DMS53 treated with DMSO at 0.1 percent for 48 hours (cell line): ENCODE measurements at regions not wholly inside any gene's neighbourhood (a gene's known extent, or its start where the extent isn't known, plus 50 kb on each side); places are given as distances from the start of the nearest gene placed in this dataset.

ENCODE experiments used
- DNase-seq: peaks from one replicate; lab custom pipeline; 2025; ENCODE audit not compliant: unreplicated experiment; lab: John Stamatoyannopoulos, UW

DNA sequence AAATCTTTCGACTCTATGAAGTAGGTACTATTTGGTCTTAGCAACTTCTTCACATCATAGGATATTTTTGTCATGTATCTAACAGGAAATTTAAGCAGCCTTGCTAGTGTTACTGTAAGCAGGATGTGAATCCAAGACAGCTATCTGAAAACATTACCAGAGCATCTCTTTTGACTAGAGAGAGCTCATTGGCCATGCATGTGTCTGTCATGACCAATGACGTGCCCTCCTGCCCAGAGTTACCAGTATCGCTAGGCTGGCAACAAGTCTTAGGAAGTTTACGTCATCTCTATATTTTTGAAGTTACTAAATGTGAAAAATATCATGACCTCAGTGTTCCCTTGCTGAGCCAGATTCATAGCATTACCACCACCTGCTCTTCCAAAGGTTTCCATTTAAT is 130.9 kb upstream of the TP63 start:
- DNase-seq, result no peak

DNA sequence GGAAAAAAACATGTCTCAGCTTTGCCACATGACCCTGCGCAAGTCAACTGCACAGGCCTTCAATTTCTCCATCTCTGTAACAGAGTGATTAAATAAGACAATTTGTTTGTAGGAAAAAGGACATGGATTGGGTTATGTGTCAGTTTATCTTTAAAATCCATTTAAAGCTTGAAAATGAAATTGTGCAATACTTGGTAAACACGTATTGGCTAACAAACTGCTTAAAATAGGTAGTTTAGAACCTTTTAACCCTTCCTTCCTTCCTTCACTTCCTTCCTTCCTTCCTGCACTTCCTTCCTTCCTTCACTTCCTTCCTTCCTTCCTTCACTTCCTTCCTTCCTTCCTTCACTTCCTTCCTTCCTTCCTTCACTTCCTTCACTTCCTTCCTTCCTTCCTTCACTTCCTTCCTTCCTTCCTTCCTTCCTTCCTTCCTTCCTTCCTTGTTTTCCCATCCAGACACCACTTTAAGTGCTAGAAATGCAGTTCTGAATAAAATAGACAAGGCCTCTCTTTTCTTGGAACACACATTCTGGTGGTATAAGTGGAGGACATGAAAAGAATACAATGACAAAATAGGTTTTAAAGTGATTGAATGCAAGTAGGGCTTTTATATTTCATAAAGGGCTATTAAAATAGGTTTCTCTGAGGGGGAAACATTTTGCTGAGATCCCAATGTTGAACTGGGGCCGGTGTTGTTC is 130.2 kb upstream of the TP63 start:
- DNase-seq, result no peak

DNA sequence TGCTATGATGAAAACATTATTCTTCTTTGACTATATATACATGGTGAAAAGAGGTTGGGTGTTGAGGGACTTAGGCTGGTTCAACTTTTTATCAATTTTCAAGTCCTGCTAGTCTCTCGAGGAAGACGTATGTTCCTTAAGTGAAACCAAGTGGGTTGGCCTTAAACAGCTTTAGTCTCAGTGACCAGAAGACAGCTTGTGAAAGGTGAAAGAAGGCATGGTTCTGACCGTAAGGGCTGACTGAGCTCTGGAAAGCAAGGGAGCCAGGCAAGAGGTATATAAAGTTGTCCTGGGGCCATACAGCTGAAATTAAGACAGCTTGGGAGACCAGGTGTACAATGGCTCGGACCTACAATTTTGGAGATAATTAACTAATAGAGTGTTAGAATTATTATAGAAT is 128.9 kb upstream of the TP63 start:
- no peak for DNase-seq

DNA sequence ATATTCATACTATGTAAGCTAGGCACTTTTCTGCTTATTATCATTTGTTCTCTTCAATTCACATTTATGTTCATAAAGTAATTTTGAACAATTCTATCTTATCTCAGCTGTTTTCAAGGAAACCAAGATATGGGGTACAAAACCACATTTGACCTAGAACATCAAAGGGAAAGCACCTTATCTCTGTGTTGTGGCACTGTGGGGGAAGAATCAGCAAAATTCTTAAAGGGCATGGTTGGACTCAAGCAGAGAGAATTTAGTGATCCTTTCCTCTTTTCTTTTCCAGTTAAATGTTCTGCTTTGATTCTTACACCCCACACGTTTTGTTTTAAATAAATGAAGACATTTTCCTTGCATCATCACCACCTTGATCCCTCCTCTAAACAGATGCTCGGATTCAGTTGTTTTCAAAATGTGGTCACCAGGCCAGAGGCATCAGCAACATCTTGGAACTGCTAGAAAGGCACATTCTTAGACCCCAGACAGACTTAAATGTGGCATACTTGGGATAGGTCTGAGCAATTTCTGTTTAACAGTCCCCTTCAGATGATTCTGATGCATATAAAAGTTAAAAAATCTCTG is 128.4 kb upstream of the TP63 start:
- DNase-seq, result no peak

DNA sequence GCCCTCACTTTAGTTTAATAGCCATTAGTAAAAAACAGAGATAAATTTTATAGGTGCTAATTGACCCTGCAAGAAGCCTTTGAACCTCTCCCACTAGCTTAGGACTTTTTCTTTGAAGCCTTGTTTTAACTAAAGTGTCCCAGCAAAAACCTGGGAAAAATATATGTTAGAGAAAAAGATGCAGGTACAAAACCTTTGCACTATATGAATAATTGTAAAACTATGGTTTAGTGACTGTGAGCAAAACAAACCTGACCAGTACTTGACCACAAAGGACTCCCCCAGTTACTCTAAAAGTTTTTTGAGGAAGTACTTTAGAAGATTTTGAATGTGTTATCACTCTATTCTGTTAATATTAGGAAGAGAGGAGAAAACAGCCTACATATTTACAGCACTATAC is 123.3 kb upstream of the TP63 start:
- DNase-seq, result no peak

DNA sequence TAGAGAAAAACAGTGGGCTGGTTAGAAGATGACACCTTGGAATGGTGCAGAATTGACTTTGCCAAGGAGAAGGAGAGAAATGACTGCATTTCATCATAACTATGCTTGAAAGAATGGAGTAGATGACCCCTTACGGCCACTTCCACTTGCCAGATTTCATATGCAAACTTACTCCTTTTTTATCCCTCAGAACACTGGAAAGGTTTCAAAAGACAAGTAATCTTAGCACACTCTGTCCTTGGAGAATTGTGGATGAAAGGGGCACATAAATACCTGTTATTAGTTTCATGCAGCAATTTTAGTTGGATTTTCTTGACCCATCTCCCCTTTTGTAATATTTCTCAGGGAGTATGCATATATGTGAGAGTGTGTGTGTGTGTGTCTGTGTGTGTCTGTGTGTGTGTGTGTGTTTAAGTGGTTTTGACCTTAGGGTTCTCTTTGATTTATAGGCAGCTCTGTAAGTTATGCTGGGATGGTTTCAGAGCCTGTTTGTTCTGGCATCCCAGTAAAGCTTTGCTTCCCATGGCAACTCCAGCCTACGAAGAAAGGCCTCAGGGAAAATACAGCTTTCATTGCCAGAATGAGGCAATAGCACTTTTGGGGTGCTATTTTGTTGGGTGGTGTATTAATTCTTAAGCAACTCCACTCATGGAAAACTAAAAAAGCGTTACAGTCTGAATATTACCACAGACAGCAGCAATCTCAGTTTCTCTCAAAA is 122.2 kb upstream of the TP63 start:
- no peak for DNase-seq

DNA sequence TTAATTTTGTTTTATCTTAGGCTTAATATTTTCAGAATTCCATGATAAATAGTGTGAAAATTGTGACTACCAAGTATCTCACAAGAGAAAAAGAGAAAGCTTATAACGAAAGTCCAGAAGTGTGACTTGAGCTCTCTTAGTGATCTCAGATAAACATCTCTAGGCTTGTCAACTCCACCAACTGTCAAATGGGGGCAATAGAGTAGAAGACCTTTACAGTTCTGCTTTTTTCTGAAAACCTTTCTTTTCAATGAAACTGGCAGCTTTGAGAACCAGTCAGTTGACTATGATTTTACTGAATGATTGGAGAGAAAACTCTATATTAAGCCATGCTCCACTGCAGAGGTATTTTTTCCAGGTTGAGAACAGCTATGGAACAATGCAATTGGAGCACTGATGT is 119.2 kb upstream of the TP63 start:
- DNase-seq, result no peak

DNA sequence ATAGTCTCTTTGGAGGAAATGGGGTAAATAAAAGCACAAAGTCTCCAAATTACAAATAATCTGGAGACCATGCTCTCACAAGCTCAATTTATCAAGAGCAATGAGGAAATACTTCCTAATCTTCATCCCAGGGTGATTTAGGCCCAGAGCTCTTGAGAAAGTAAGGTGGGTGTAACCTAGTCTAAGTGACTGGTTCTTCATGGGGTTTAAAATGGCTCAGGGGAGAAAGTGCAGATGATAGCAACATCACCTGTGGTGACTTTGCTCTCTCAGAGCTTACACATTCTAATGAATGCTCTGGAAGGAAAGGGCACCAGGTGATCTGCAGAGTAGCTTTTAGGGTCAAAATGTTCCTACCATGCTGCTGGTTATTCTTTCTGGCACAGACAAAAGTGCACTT is 118.4 kb upstream of the TP63 start:
- no peak for DNase-seq

DNA sequence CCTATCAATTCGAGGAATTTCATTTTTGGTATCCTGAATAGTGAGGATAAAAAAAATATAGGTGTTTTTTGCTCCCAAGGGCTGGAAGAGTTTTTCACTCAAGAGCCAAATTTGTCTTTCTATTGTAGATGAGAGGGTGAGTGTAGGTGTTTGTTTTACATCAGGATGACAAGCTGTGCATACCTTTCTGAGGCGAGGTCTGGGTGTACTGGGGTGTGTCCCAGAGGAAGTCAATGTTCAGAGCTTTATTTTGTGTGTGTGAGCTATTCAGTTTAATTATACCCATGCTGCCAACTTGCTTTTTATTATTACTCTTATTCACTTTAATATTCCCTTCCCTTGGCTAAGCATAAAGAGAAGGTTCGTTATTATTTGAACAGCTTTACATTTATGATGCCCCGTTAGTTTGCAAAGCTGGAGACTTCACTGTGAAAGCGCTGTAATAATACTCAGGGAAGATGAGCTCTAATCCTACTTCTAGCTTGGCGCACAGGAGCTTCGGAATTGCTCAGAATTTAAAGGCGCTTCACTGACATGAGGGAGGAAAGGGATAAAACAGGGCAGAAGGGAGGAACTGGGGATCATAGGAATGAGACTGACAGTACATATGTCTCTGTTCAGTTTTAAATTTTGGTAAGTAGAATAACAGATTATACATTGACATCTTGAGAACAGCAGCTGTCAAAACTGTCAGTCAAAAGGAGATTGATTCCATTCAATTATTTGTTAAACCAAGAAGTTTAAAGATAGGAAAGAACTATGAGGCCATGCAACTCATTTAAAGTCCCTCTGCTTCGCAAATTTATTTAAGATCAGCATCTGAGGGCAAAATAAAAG is 117.7 kb upstream of the TP63 start:
- DNase-seq, result no peak

DNA sequence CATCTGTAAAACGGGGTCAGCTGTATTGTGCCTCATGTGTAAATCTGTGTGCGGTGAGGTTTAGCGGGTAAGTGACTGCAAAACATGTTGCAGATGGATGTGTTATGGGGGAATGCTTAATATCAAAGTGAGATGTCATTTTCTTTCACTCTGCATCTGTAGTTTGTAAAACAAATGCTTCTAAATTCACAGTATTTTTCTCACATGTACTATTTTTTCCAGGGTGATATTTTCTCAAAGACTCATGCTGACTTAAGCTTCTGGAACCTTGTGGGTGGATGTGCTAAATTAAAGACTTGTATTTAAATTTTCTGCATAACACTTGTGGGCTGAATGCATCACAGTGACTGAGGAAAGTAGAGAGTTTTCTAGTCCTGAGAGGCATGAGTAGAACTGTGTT is 115.2 kb upstream of the TP63 start:
- DNase-seq, result no peak

DNA sequence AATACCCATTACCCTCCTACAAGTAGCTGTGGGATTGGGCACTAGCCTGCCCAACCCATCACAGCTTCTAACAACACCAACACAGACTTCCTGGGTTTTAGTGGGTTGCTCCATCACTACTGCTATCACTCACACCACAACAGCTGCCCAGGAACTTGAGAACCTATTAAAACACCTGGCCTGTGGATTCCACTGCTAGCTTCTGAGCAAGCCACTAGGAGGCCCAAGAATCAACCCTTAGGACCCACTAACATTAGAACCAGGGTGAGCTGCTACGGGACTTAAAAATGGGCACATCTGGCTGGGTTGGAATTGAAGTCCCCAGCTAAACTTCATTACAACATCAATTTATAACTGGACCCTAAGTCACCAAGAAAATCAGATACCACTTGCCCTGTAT is 113.2 kb upstream of the TP63 start:
- no peak for DNase-seq

DNA sequence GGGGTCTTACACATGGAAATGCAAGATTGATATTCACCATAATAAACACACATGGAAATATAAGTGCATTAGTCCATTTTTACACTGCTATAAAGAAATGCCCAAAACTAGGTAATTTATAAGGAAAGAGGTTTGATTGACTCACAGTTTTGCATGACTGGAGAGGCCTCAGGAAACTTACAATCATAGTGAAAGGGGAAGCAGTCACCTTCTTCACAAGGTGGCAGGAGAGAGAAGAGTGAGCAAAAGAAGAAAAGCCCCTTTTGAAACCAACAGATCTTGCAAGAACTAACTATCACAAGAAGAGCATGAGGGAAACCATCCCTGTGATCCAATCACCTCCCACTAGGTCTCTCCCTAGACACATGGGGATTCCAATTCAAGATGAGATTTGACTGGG is 111.7 kb upstream of the TP63 start:
- DNase-seq, result no peak

DNA sequence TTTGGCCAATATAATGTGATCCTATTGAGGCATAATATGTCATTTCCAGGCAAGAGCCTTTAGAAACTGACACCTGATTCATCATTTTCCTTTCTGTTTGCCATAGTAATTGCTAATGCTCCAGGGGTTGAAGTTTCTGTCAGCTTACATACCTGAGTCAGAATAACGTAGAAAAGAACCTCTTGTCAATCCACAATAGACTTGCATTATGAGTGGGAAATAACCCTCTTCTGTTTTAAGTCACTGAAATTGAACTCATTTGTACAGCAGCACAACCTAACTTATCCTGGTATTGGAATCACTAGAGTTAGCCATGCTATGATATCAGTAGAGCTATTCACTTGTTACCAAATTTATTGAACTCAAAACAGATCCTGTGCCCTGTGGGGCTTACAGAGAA is 101.7 kb upstream of the TP63 start:
- no peak for DNase-seq

DNA sequence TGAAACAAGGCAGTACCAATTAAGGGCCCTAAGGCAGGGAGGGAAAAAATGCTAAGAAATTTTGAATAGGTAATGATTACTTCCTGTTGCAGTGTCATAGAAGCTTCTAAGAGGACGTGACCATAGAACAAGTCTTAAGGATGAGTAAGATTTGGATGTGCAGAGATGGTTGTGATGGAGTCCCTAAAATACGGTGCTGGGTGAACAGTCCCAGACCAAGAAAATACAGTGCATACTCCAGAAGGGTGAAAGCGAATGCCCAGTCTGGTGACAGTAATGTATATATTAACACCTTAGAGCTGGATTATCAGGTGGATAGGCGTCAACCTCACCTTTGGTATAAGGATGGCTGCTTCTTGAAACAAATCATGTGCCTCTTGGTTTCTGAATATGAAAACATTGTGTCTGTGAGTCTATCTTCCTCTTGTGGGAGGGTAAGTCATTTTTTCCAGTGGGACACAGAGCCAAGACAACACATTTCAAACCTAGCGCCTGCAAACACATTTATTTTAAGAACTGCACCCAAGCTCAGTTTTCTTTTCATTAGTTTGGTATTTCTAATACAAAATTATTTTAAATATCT is 101.2 kb upstream of the TP63 start:
- DNase-seq, result no peak

DNA sequence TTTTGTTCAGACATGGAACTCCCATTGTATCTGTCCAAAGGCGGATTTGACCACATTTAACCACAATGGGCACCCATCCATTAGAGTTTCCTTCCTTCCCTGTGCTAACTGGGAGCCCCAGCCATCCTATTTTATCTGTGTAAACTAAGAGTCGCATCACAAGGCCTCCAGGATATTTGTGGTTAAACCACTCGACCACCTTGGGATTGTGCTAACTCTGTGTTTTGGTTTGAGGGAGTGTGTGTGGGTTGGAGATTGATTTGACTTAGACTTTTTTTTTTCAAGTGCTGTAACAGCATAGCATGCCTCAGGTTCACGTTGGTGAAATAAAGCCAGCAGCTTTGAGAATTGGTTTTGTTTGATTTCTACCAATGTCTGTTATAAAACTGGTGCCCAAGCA is 100.4 kb upstream of the TP63 start:
- DNase-seq, result no peak

DNA sequence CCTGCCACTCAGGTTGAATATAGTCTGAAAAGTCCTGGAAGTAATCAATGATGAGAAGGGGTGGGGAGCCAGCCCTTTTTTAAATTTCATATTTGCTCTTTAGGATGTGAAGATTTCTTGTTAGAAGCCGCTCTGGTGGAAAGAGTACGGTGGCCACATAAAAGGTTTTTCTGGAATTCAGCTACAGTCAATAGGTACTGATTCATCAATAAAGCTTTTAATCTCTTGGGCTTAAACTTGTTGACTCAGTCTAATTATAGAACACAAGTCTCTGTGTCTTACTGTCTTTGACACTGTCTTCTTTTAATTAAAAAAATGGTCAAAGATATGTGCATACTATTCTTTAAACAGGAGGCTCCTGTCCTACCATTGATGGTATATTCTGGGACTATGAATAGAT is 99.9 kb upstream of the TP63 start:
- DNase-seq, result no peak

DNA sequence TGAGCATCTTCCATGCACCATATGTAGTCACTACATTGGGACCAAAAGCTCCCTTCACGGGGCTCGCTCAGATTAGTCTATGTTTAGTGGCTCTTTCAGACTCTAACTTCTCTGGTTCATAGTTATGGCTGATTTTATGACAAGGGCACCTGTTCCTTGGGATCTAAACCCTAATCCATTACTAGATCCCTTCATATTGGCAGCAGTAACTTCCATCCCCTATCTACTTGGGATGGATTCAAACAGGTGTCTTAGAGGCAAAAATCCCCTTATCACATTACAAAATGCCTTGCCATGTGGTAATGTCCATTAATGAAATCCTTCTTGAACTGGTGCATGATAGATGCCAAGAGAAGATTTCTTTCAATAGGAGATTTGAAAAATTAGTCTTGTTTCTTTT is 96.7 kb upstream of the TP63 start:
- no peak for DNase-seq

DNA sequence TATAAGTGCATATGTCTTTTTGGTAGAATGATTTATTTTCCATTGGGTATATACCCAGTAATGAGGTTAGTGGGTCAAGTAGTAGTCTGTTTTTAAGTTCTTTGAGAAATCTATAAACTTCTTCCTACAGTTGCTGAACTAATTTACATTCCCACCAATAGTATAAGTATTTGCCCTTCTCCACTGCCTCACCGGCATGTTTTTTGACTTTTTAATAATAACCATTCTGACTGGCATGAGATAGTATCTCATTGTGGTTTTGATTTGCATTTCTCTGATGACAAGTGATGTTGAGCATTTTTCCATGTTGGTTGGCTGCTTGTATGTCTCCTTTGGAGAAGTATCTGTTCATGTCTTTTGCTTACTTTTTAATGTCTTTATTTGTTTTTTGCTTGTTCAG is 94.1 kb upstream of the TP63 start:
- no peak for DNase-seq

DNA sequence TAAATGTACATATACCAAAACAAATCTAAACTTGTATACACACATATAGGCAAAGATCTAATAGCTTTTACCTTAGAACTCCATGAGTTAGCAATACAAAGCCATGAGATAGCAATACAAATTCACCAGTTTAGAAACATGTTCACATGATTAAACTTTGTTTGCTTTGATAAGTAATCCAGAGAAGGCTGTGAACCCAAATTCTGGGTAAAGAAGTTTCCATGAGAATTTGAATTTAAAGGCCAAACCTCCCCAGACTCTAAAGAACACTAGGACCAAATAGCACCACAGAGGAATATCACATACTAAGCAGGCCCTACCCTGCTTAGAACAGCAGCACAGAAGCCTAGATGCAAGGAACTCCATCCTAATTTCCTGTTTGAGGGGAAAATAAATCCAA is 83.7 kb upstream of the TP63 start:
- DNase-seq, result no peak

DNA sequence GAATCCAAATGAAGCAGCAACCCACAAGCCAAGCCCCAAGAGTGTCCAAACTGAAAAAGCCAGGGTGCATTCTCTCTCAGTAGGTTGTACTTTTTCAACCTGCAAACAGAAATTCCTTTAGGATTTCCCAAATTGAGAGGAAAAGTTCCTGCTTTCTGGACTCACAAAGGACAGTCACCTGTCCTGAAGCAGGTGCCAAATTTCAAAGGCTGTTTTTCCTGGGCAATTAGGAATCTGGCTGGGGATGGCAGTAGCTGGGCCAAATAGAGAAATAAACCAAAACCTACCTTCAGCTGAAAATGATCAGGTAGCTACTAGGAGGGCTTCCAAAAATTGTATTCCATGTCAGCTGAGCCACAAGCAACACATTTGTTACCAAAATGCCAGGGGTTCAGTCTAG is 83.1 kb upstream of the TP63 start:
- DNase-seq, result no peak

DNA sequence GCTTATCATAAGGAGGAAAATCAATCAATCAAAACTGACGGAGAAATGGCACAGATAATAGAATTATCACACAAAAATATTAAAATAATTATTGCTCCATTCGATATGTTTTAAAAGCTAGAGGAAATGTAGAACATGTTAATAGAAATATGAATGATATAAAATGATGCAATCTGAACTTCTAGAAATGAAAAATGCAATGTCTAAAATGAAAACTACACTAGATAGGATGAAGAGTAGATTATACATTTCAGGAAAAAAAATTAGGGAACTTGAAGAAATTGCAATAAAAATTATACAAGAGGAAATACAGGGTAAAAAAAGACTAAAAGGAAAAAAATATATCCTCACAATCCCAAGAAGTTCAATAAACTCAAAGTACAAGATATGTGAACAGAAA is 80.2 kb upstream of the TP63 start:
- DNase-seq, result no peak
